Transverse colon (tissue), 4 donors: ENCODE measurements at regions not wholly inside any gene's neighbourhood (a gene's known extent, or its start where the extent isn't known, plus 50 kb on each side); places are given as distances from the start of the nearest gene placed in this dataset.

Source experiments
- POLR2A ChIP-seq: fragments of 450-650 bp; IDR thresholded peaks from one replicate; pipeline ENCODE4 v1.6.1; 2016; ENCODE audit warnings: antibody characterized with exemption, mild to moderate bottlenecking, moderate library complexity
- POLR2AphosphoS5 ChIP-seq, 3 donors: sonication (generic); formaldehyde crosslinking; IDR thresholded peaks; one replicate each; pipeline ENCODE4 v1.6.1; 2016; ENCODE audit warnings: antibody characterized with exemption in 3 of 3
- TF ChIP-seq, protein P1 (sequence below), 5 experiments: fragments of 200-600 bp in 3 of 5; fragments of 450-650 bp in 2 of 5; sonication (generic) in 3 of 5; IDR thresholded peaks; 1 replicate in 2 of 5; 2 replicates in 3 of 5; pipeline ENCODE4 v1.5.1; 2016 to 2017; ENCODE audit warnings: antibody characterized with exemption in 5 of 5, inconsistent platforms in 3 of 5, mild to moderate bottlenecking in 2 of 5, moderate library complexity in 1 of 5

DNA sequence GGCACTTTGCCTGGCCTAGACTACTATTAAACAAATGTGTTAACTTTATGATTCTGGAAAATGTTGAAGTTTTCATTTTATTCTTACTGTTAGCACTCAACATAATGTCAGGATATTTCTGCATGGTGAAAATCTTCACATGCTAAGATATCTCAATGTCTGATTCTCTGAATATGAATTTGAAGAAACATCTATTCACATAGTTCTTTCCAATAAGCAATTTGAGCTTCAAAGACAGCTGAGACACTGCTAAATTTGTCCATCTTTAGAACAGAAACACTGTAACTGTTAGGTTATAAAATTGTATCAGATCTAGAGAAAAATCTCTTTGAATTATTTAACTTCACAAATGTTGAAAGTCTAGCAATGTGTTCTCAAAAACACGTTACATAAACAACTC is 970.2 kb downstream of the PLOD2 start:
- TF ChIP-seq POLR2AphosphoS5 (IDR thresholded peaks at IDR 0.05) = no peak
- TF ChIP-seq, protein P1, sequence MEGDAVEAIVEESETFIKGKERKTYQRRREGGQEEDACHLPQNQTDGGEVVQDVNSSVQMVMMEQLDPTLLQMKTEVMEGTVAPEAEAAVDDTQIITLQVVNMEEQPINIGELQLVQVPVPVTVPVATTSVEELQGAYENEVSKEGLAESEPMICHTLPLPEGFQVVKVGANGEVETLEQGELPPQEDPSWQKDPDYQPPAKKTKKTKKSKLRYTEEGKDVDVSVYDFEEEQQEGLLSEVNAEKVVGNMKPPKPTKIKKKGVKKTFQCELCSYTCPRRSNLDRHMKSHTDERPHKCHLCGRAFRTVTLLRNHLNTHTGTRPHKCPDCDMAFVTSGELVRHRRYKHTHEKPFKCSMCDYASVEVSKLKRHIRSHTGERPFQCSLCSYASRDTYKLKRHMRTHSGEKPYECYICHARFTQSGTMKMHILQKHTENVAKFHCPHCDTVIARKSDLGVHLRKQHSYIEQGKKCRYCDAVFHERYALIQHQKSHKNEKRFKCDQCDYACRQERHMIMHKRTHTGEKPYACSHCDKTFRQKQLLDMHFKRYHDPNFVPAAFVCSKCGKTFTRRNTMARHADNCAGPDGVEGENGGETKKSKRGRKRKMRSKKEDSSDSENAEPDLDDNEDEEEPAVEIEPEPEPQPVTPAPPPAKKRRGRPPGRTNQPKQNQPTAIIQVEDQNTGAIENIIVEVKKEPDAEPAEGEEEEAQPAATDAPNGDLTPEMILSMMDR (IDR thresholded peaks at IDR 0.05) = no peak
- TF ChIP-seq POLR2A = no peak
